Activated CD8-positive, alpha-beta memory T cell treated with anti-CD3 and anti-CD28 coated beads, Interleukin-2, amount 50 U/mL, for 4 hours (primary cell): ENCODE measurements at regions not wholly inside any gene's neighbourhood (a gene's known extent, or its start where the extent isn't known, plus 50 kb on each side); places are given as distances from the start of the nearest gene placed in this dataset.

Experiments used
- DNase-seq: peaks from one replicate; pipeline ENCODE4 v3.0.0-alpha.2; 2020

DNA sequence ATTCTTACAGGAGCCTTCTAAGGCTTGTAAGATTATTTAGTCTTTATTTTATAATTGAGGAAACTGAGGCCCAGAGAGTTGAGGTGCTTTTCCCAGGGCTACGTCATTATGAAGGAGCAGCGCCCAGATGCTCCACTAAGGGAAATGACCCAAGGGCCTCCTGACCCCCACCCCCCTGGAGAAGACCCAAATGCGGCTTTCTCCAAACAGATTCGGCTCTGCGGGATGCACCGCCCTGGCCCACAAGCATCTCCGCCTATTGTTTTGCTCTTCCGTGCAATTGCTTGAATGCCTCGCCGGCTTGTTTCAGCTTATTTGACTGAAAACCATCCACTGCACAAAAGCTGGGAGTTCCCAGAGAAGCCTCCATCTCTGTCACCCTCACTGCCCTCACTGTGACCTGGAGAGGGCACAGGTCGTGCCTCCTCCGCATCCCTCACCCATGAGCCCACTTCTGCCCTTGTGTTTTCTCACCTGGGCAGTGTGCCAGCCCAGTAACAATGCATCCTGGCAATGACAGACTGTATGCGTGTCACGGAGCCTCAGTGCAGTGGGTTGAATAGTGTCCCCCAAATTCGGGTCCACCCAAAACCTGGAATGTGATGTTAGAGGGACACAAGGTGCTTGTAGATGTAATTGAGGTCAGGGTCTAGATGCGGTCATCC is 790.2 kb downstream of the TBC1D22A start:
- no peak for DNase-seq

DNA sequence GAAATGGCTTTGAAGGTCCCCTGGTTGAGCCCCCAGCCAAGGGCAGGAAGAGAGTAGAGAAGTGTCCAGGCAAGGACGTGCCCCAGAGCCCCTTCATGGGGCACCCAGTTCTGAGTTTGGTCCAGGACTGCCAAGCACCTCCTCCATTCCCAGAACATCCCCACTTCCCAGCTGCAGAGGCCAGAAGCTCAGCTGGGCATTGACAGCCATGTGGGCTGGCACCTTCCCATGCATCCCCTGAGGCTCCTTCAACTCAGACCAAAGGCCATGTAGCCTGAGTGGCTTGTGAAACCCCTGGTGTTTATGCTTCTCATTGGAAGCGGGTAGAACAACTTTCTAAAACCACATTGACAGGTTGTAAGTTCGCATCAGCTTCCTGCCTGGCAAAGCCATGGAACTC is 789.6 kb downstream of the TBC1D22A start:
- no peak for DNase-seq

DNA sequence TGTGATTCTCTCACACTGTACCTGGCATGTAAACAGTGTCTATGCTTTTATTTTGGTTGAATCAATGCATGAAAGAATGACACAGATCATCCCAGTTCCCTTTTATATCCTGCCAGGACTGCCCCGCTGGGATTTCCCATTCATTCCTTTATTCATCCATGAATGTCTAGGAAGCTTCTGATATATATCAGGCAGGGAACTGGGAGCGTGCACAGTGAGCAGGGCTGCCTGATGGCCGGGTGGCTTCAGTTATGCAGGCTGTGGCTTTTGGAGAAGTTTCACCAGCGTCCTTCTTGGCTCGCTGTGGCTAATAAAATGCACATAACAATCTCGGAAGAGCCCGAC is 789.0 kb downstream of the TBC1D22A start:
- DNase-seq, result no peak

DNA sequence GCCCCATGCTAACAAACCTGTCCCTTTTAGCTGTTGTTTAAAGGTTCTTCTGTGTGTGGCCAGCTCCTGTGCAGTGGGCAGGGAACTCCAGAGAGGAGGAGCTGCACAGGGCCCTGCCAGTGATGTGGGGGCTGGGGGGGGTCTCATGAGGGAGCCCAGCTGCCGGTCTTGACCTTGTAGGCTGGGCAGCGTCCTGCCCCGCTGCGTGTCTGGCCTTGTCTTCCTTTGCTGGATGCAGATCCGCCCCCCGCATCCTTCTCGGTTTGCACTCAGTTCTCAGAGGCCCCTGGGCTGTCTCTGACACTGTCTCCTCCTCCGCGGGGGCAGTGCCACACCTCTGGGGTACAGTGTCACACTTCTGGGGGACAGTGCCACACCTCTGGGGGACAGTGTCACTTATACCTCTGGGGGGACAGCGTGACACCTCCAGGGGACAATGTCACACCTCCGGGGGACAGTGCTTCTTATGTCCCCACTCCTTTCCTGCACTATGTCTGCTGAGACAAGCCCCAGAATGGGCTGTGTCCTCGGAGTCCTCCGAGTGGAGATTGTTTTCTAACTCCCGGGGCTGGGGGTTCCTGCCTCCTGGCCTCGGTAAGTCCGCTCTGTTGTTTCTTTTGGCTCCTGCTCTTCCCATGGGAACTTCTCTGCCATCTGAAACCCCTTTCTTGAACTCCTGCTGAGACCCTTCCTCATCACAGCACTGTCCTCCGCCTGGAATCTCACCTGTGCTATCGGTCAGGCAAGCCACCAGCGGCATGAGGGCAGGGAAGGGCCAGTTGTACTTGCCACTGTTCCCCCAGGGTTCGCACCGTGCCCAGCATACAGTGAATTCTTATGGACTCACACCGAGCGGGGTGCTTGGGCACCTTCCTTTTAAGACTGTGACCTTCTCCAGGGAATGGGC is 788.3 kb downstream of the TBC1D22A start:
- no peak for DNase-seq

DNA sequence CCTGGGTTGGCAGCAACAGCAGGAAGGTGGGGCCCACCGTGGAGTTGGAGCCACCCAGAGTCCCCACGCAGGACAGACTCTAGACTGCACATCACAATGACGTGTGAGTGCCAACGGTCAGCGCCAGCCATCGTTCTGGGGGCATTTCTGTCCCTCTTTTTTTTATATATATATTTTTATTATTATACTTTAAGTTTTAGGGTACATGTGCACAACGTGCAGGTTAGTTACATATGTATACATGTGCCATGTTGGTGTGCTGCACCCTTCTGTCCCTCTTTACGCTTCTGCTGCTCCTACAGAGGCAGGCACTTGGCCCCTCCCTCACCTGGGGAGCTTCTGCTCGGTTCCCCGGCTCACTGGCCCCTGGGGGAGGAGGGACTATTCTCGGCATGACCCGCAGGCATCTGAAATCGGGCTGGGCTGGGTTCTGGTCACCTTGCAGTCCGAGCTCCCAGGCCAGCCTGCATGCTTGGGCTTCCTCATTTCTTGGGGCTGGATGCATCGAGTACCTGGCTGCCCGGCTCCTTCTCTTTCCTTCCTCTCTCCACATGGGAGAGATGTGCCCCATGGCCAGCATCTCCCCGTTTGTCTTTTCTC is 787.4 kb downstream of the TBC1D22A start:
- DNase-seq, result no peak

DNA sequence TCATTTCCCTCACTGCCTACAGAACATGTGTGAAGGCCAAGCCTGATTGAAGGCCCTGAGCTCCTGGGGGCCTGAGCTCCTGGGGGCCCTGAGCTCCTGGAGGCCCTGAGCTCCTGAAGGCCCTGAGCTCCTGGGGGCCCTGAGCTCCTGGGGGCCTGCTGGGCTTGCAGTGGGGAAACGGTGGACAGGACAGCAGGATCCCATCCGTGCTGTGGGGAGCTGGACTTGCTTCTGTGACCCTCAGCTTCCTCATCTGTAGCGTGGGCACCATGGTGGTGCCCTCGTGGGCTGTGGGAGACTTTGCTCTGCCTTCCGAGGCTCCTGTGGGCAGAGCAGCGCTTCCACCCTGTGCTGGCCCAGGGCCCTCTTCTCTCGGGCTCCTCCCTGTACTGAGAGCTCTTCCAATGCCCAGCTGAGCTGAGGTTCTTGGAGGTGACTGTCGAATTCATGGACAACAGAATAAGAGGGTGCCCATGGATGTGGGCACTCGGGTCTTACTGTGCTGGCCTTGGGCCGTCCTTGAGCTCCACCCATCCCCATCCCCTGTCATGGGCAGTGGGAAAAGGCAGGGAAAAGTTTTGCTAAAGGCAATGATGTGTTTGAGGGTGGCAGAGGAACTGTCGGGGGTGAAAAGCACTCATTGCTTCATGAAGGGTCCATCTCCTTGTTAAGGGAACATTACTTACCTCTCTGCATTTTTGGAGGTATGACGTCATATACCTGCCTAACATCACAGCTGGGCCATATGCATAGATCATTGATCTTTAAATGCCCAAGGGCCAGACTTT is 786.7 kb downstream of the TBC1D22A start:
- DNase-seq, result no peak

DNA sequence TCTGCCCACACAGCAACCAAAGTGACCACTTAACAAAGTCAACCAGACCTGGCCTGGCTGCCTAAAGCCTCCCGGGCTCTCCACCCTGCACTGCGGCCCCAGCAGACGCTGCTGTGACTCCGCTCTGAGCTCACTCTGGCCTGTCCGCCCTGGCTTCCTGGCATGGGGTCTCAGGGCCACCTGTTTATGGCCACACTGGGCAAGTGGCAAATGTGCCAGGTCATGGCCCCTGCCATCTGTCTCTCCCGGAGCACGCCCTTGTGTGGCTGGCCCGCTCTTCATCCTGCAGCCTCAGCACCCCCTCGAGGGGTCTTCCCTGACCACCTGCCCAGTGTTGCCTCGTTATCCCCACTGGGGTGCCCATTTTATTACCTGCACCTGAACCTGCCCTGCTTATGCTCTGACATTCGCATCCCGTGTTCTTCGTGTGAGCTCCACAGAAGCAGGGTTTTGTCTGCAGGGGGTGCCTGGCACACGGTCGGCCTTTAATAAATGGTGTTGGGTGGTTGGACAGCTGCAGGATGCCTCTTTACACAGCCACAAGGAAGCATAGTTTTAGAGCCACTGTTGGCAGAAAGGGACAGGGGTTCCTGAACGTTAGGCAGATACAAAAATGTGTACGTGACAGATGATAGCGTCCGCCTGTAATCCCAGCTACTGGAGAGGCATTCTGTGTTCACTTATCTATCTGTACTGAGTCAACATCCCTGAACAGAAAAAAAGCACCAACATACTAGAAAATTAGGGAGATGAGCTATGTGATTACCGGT is 785.6 kb downstream of the TBC1D22A start:
- no peak for DNase-seq

DNA sequence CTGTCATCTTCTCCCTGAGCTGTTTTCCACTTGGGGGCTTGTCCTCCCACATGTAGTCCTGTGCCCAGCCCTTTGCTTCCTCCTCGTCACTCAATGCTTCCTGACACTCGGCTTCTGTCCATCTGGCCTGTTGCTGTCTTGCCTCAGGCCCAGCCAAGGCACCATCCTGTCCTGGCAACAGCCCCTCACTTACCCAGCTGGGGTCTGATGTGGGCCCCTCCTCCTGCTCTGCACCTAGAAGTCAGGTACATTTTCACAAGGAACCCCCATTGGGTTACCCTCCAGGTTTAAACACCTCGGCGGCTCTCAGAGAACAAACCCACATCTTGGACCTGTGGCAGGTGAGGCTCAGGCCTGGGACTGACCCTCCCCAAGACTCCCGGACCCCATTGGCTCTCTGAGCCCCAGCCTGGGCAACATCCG is 784.8 kb downstream of the TBC1D22A start:
- DNase-seq, result no peak

DNA sequence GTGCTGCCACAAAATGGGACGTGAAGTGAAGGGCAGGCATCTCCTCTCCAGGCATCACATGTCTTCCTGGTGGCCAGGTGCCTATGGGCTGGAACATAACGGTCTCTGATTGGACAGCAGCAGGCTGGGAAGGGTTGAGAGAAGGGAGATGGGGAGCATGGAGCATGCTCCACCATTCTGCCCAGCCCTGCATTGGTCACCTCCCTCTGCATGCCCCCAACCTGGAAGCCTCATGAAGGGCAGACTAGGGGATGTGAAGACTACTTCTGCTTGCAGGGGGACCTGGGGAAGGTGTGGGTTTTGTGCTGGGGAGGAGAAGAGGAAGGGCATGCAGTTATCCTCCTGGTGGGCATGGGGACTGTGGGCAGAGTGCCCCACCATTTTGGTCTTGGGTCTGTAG is 782.2 kb downstream of the TBC1D22A start:
- no peak for DNase-seq

DNA sequence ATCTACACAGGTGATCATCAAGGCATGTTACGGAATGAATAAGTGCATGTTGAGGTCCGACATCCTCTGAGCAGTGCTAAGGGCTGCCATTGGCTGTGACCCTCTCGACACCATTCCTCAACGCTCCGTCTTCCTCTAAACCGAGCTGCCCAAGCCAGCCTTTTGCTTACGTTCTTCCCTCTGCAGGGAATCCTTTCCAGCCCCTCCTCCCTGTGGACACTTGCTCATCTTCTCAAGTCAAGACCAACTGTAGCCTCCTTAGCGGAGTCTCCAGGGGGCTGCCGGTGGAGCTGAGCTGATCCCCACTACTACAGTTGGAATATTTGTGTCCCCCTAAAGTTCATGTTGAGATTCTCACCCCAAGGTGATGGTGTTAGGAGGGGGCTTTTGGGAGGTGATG is 781.0 kb downstream of the TBC1D22A start:
- DNase-seq, result no peak

DNA sequence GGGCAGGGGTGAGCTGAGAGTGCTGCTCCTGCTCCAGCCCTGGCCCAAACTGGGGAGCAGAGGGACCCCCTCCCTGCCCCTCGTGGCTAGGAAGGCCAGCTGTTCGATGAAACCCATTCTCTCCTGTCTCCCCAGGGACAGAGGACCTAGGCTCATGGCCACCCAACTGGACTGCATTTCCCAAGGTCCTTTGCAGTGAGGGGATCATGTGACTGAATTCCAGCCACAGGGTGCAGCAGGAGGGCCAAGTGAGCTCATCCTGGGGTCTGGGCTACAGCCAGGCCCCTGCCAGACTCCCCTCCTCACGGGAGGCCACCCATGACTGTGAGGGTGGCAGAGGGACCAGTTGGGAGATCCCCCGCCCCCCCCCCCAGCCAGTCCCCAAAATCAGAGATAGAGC is 777.6 kb downstream of the TBC1D22A start:
- no peak for DNase-seq

DNA sequence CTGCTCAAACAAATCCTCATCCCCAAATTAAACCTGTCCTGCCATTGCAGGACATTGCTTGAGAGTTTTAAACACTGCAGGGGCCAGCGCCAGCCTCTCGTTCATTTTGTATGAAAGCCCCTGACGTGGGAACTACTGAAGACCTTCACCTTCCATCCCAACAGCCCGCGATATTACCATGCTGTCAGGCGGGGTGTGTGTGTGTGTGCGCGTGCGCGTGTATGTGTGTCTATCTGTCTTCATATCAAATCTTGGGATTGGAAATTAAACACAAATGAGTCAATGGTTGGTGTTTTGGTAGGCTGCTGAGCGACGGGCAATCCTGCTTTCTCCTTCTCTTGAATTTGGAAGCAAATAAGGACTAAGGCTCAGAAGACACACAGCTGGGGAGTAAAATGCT is 776.9 kb downstream of the TBC1D22A start:
- DNase-seq, result no peak

DNA sequence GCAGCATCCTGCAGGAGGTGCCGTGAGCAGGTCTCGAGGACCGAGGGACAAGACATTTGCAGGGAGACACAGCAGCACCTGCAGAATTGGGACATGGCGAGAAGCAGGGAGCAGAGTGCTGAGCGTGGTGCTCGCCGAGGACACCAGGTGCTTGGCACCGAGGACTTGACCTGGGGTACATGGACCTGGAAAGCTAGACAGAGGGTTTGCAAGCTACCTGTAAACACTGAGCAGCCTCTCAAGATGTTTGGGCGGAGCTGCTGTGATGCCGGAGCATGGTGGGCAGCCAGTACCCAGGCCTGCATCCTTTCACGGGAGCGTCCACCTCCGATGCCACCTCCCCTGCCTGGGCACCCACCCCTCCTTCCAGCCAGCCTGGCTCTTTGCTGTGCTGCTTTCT is 773.2 kb downstream of the TBC1D22A start:
- no peak for DNase-seq

DNA sequence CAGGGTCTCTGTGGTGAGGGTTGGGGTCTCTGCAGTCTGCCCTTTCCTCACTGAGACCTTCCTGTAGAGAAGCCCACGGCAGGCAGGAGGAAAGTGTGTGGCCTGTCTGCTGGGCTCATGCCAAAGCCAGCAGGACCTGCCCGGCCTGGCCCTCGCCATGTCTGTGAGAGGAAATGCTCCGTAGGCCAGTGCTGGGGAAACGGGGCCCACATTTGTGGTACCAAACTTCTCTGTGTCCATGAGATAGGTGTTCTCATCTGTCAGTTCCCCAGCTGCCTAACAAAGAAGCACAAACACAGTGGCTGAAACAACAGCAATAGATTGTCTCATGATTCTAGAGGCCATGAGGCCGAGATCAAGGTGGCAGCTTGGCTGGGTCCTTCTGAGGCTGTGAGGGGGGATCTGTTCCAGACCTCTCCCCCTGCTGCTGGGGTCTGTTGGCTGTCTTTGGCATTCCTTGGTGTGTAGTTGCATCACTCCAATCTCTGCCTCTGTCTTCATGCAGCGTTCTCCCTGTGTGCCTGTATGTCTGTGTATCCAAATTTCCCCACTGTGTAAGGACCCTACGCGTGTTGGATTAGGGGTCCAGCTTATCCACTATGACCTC is 772.5 kb downstream of the TBC1D22A start:
- no peak for DNase-seq

DNA sequence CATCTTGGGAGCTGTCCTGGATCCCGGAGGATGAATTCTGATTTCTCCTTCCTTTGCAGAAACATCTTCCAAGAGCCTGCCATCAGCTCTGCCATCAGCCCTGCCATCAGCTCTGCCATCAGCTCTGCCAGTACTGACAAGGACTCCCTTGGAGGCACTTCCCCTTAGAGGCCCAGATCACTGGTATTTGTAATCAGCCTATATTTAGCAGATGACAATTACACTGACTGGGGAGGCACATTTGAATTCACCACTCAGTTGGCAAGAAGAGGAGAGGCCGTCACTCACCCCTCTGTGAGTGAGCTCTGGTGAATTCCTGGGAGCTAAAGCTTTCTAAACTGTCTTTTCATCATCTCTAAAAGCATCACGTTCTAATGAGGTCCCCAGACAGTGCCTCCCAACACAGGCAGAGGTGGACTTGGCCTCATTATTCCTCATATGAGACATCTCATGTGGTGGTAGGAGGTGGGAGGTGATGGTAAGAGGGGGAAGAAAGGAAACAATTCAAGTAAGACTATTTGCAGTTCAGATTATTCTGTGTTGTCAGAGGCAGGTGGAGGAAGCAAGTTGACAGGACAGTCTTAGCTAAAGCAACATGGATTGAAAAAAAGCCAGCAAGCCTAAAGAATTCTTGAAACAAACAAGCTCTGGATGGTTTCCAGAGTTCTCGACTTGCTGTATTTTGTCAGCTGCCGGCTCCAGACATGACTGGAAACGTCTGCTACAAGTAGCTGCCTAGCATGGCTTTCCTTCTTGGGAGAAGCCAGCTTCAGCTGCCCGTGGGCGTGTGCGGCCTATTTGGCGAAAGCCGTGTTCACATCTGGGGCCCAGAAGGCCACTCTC is 771.7 kb downstream of the TBC1D22A start:
- no peak for DNase-seq

DNA sequence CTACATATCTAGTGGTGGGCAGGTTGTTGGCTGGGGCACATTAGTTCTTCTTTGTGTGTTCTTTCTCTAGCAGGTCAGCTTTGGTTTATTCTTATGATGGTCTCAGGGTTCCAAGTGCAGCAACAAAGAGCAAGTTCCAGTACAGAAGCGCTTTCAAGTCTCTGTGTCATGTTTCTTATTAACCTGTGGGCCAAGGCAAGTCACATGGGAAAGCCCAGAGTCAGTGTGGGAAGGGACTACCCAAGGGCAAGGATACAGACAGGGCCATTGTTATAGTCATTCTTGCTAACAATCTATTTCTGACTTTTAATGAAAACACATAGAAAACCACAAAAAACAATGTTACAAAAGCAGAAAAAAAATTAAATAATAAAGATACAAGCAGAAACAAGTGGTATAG is 754.6 kb downstream of the TBC1D22A start:
- no peak for DNase-seq

DNA sequence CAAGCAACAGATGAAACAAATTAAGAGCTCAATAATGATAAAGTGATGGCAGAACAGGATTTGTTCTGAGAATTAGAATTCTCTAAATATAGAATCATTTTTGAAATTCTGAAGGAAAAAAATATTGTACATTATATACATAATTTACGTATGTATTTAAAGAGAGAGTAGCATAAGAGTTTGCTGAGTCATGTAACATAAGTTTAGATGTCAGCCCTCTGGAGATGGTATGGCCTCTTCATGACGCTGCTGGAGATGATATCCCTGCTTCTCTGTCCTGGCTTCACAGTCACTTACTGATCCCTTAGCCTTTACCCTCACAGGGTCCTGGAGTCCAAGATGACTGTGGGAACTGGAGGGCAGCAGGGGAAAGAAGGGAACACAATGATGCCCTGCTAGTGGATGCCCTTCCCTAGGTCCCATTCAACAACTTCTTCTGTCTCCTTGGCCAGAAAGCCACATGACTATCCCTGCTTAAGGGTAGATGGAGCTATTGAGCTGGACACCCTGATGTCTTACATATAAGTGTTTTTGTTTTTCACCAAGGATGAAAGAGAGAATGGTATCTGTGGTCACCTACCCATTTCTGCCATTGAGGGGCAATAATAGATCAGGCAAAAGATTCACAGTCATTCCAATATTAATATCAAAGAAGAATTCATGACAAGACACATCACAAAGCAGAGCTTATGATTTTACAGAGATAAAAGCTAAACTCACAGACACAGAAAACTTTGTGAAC is 753.1 kb downstream of the TBC1D22A start:
- no peak for DNase-seq

DNA sequence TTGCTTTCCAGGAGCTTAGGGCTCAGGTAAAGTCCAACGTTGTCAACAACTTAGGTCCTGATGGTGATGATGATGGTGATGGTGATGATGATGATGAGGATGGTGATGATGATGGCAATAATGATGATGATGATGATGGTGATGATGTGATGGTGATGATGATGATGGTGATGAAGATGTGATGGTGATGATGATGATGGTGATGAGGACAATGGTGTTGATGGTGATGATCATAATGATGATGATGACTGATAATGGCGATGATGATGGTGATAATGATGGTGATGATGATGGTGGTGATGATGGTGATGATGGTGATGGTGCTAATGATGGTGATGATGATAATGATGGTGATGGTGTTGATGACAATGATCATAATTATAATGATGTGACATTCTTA is 750.2 kb downstream of the TBC1D22A start:
- DNase-seq, result no peak

DNA sequence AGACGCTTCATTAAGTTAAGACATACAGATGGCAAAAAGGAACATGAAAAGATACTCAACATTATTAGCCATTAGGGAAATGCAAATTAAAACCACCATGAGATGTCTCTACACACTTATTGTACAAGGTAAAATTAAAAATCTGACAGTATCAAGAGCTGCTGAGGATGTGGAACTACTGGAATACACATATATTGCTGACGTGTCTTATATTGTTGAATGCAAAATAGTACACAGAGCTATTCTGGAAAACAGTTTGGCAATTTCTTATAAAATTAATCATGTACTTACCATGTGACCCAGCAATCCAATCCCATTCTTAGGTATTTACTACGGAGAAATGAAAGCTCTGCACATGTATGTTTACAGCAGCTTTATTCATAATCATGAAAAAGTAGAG is 742.5 kb downstream of the TBC1D22A start:
- DNase-seq, result no peak

DNA sequence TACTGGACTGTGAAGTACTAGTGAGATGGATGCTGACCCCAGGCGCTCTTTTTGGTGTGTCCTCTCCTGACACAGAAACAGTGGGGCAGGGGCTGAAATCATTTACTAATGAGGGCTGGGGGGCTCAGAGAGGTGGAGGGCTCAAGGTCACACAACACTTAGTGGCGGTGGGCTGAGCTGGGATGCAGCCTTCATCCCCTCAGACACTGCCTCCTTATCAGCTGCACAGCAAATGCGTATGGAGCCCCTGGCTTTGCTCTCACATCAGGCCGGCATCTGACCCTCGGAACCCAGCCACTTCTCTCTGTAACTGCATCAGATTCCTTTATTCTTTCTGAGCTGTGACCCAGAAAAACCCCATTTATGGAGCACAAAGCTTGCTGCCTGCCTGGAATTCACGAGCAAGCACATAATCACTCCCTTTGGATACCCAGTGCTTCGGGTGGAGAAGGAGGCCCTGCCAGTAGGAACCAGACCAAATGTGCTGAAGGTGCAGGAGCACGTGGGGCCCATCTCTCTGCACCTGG is 736.6 kb downstream of the TBC1D22A start:
- no peak for DNase-seq
